NCI-H226 (cell line): ENCODE measurements at regions not wholly inside any gene's neighbourhood (a gene's known extent, or its start where the extent isn't known, plus 50 kb on each side); places are given as distances from the start of the nearest gene placed in this dataset.

Source experiments
- DNase-seq: peaks from one replicate; pipeline ENCODE4 v3.0.0-alpha.2; 2015

DNA sequence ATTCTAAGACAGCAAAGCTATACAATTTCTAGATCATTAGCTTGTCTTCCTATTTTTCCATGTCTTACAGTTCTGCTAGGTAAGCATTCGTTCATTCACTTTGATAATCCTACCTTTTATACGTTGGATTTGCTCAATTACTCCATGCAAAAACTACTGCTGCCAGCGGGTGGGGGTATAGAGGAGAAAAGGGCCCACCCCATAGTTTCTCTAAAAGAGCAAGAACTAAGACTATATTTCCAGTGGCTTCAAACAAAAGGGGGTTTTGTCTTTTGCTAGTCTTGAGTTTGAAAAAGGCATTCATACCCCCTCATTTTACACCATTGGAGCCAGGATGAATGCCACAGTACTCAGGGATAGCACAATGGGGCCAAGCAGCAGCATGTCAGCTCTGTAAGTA is 155.7 kb downstream of the WT1 start:
- DNase-seq = no peak

- no peak for DNase-seq
Measured at GRCh38 chr11:32280339-32280738, 155.0 kb downstream of the WT1 start.

DNA sequence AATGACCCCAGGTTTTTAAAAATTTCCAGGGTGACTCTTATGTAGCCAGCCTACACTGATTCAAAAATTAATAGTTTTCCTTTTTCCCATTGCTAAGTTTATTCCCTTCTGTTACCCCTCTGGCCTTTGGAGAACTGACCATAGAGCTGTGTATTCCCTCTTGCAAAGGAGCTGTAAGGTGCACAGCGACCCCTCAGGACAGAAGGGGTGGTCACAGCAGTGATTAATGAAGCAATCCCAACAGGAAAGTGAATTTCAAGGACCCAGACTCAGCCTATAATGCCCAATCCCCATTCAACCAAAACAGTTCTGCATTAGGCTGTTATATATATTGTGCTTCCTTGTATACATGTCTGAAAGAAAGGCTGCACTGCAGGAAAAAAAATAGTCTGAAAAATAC is 147.1 kb downstream of the WT1 start:
- no peak for DNase-seq

- DNase-seq = no peak
Measured at GRCh38 chr11:32289701-32290100, 145.6 kb downstream of the WT1 start.

DNA sequence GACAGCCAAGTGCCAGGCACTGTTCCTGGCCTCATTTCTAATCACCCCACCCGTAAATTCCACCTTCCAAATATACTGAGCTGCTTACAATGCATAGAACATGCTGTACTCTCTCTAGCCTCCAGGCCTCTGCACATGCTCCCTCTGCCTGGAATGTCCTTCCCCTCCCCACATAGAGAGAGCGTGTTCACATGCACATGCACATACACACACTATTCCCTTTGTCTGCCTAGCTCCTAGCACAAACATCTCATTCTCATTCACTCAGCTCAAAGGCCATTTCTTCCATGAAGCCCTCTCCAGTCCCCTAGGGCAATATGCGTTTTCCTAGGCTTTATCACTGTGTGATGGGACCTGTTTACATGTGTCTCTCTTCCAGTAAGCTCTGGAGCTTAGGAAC is 144.6 kb downstream of the WT1 start:
- no peak for DNase-seq

DNA sequence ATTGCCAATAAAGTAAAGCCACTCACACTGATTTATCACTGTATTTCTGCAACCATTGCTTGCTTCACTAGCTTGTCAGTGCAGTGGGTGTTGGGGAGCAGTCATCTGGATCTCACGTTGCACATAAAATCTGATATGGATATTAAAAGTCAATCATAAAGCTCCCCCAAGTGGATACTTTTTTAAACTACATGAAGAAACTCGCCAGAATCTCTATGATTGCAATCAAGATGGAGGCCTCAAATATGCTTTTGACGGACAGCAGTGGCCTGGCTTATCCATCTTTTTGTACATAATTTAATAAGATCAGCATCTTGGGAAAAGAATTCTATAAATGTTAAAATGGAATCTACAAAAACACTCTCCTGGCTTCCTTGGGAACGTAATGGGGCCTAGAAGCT is 137.7 kb downstream of the WT1 start:
- DNase-seq = peak; percentile 39

- no peak for DNase-seq
Measured at GRCh38 chr11:32302826-32303225, 132.5 kb downstream of the WT1 start.

DNA sequence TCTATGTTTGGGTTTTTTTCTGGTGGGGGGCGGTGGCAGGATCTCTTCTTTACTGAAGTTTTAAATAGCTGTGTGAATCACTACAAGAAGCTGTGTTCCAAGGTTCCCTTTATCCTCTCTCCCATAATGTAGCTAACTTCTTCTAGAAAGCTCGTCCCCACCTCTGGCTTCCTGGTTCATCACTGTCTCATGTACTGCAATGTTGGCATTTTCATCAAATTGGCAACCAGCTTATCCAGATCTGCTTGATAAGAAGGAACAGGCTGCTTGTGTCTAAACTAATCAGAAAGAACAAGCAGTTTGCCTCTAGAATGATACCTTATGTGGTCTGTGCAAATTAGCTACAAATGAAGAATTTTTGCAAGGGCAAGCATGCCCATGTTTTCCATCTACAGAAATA is 130.8 kb downstream of the WT1 start:
- DNase-seq = no peak

DNA sequence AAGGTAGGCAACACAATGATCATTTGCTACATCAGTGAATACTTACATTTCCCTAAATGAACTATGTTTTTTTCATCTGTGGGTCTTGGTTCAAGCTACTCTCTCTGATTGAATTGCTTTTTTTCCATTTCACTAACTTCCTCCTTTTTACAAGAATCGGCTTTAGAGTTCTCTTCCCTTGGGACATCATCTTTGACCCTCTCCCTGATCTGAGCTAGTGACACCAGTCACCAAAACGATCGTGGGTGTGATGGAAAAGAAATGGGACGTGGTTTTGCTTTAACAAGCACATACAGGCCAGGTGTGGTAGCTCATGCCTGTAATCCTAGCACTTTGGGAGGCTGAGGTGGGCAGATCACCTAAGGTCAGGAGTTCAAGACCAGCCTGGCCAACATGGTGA is 129.9 kb downstream of the WT1 start:
- DNase-seq = no peak

- no peak for DNase-seq
Measured at GRCh38 chr11:32307471-32307870, 127.9 kb downstream of the WT1 start.

DNA sequence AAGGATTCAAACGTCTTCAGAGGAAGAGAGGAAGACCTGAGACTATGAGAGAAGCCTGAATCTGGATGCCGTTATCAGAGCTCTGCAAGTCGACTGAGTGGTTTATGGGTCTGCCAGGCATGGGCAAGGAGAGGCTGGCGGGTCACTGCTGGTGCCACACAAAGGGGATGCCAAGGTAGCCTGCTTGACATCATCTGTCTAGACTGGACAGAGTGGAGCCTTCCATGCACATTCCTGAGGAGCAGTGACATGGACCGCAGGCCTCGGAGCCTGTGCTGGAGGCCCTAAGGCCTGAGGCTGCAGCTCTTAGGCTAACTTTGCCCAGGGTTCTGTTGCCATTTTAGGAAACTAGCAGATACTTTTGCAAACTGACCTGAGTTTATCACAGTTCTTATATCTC is 127.4 kb downstream of the WT1 start:
- no peak for DNase-seq

DNA sequence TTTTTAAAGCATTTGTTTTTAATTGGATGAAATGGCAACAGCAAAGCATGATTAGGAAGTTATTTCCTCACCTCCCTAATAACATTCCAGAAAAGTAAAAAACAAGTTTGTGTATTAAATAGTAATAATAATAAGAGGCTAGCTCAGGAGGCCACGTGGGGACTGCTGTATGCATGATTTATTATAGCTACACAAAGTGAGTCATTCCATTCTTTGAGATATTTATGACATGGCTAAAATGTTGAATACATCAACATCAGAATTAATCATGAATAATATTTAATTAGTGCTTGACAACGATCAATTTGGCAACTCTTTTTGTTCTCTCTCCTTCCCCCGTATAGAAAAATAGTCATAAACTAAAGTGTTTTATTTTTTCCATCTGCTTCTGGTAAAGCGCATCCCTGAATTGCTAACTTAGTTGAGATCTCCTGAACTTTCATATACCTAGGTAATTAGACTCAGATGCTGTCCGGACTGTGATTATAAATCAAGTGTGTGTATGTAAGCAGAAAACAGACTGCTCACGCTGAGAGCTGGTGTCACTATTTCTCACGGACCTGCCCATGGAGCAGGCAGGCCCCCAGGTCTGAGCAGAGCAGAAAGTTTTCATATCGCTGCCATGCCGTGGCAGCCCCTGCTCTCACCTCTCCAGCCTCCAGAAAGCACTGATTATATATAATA is 125.7 kb downstream of the WT1 start:
- DNase-seq = peak; percentile 13

GRCh38 chr11:32310214-32310601 is 125.1 kb downstream of the WT1 start:
- no peak for DNase-seq

DNA sequence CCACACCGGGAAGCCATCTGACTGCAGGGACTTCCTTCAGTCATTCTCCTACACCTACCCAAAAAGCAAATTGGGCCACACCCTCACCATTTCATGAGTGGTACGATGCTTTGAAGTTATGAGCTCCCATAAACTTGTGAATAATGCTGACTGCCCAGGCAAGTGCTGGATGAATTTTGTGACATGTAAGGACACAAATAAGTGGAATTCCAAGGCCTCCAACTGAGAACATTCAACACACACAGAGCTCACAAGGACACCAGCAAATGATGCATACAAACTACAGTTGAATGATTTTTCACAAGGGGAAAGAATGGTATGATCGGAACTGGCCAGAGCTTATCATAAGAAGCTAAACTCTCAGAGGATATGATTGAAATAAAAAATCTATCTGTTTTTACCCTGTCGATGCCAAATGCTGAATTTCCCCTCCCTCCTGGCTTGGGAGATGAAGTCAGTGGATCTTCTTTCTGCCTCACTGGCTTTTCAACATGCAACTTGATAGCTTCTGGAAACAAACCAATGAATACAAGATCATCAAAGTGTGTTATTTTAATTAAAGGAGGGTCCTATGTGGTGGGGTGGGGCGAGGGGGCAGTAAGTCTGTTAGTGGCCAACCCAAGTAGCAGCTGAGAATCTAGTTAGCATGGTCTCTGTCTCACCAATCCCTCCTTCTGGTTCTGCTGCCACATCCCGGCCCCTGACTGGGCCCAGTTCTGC is 123.8 kb downstream of the WT1 start:
- no peak for DNase-seq

- peak; percentile 77 for DNase-seq
Measured at GRCh38 chr11:32312206-32312817, 123.0 kb downstream of the WT1 start.

DNA sequence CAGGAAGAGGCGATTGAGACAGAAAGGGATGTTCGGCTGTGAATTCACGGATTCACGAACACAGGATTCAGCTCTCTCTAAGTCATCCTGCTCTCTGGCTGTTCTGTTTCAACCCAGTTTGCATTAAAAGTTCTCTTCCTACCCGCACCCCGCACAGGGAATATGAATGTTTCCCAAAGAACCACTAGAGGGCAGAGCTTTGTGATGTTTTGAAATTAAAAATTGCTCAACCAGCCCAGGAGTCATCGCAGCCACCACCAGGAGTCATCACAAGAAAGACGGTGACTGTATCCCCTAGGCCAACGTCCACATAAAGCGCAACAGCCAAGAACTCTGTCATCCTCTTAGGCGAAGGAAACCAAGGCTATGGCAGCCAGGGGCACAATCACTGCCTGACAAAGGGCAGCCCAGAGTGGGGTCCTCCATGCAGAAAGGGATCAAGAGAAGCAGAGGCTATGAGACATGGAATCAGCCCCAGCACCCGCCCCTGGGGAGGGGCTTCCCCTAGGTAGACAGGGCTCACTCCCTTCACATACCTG is 122.4 kb downstream of the WT1 start:
- DNase-seq = peak; percentile 66

DNA sequence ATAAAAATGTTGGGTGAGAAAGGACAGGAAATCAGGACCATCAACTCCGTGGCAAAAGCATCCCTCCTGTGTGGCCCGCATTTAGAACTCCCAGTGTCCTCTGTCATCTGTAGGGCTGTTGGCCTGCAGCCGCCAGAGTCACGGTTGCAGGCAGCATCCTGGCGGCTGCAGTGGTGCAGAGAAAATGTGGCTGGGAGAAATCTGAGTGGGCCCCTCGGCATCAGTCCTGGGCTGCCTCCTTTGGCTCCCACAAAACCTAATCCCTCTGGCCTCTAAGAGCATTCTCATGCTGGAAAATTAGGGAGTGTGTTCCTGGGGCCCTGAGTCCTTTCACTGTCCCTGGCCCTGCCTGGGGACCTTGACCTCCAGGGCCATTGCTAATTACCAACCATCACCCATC is 121.9 kb downstream of the WT1 start:
- DNase-seq = no peak

- DNase-seq = no peak
Measured at GRCh38 chr11:32315121-32315520, 120.2 kb downstream of the WT1 start.

GRCh38 chr11:32316232-32316631 is 119.1 kb downstream of the WT1 start:
- DNase-seq = no peak

- no peak for DNase-seq
Measured at GRCh38 chr11:32316858-32317642, 118.3 kb downstream of the WT1 start.

DNA sequence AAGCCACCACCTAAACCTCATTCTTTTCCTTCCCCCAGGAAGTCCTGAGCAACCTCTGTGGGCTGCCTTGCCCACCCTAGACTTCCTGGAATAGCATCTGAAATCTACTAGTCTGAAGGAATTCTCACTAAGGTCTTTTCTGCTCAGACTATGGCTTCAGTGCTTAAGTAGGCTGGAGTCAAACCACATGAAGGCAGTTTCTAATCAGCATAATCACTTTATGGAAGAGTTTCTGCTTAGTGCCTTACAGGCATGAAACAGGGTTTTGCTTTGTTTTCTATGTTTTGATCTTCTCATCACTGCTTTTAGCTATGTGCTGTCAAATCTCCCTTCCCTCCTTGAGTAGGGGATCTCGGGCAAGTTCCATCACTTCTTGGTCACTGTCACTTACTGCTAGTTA is 117.7 kb downstream of the WT1 start:
- no peak for DNase-seq

DNA sequence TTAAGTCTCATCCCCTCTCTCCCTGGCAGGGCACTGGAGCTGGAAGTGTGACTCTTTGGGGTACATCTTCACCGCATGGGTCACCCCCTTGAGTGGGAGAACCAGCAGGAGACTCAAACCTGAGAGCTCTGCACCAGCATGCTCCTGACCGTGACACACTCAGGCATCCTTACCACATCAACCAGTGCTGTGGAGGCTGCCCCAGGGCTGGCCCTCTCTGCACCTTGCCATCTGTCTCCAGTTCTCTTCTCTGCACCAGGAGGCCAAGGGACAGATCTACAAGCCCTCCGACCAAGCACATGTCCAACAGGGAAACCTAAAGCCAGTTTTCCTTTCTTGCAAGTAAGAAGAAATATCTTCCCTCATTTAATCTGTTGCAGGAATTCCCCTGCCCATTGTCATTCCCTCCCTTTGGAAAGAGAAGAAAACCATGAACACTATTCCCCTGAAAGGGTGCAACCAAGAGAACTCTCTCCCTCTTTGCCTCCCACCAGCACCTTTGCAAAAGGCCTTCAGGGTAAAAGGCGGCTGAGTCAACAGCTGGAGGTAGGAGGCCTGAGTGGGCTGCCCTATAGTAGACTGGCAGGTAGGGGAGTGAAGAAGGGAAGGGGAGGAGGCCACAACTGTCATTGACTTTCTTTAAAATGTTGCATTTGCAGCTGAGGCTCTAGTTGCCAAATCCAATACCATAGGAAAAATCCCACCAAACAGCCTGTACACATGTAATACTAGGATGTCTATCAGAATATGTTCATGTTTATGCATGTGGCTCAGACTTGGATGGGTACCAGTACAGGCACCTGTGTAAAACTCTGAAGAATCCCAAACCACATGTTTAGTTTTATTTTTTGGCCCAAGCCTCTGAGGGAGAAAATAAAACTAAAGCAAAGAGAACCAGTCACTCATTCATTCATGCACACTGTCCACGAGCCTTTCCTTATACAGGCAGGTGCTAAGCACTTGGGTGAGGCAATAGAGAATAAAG is 117.0 kb downstream of the WT1 start:
- DNase-seq = no peak
